HepG2 (cell line): ENCODE measurements at regions not wholly inside any gene's neighbourhood (a gene's known extent, or its start where the extent isn't known, plus 50 kb on each side); places are given as distances from the start of the nearest gene placed in this dataset.

Experiments
- ATAC-seq: fragments of 200-7000 bp; cut with Tn5 transposase; 3 replicates; pipeline ENCODE4 v1.9.1; 2020; ENCODE audit warnings: mild to moderate bottlenecking, moderate library complexity
- BruUV-seq: library from RNA; stranded (reverse); fragments of 400-500 nt; replicated peaks from 2 replicates; lab custom pipeline; 2021; lab: Mats Ljungman, UMichigan
- CTCF ChIA-PET: fragments of 300-600 bp; formaldehyde crosslinking; extraction: SDS; loops from one replicate; lab custom pipeline; 2021; ENCODE audit warnings: low total read pairs, inconsistent platforms, low intra/inter-chr PET ratio; lab: Yijun Ruan, JAX
- POLR2A ChIA-PET: fragments of 350-600 bp; sonication (Branson Sonifier 250); formaldehyde crosslinking; loops from one replicate; lab custom pipeline; 2020; ENCODE audit warnings: antibody characterized with exemption, inconsistent platforms; lab: Yijun Ruan, JAX
- DNase-seq: peaks from one replicate; pipeline ENCODE4 v3.0.0-alpha.2; 2015; ENCODE audit warnings: low spot score
- FAIRE-seq: peaks from 3 replicates; lab custom pipeline; 2011; peaks lifted over from hg19 to GRCh38; lab: Jason Lieb, UNC
- H2AFZ ChIP-seq: one replicate; pipeline ENCODE4 v1.6.1; 2011; ENCODE audit warnings: low read length, inconsistent platforms
- H3K27ac ChIP-seq: fragments of 300-600 bp; 3 replicates; pipeline ENCODE4 v1.8.0; 2011; ENCODE audit warnings: mixed run types, mild to moderate bottlenecking, mixed read lengths, low read length, inconsistent platforms; ENCODE audit not compliant: insufficient read depth; ENCODE audit errors: extremely low read length
- H3K27me3 ChIP-seq, 2 experiments: fragments of 200-600 bp in 1 of 2; 2 replicates in 1 of 2; 3 replicates in 1 of 2; pipeline versions ENCODE4 v1.6.0 to v1.8.0; 2011; ENCODE audit warnings: low read length in 2 of 2, mild to moderate bottlenecking in 2 of 2, moderate library complexity in 2 of 2, inconsistent platforms in 1 of 2; ENCODE audit not compliant: insufficient read depth in 2 of 2, control insufficient read depth in 1 of 2
- H3K36me3 ChIP-seq, 2 experiments: fragments of 200-600 bp in 1 of 2; replicated peaks in 1 of 2; 2 replicates in 1 of 2; 3 replicates in 1 of 2; pipeline versions ENCODE4 v1.5.1 to v1.8.0; 2011; ENCODE audit warnings: low read length in 2 of 2, inconsistent platforms in 1 of 2; ENCODE audit not compliant: insufficient read depth in 2 of 2, control insufficient read depth in 1 of 2
- H3K4me1 ChIP-seq: 2 replicates; pipeline ENCODE4 v1.5.1; 2012; ENCODE audit warnings: low read length, inconsistent platforms; ENCODE audit not compliant: insufficient read depth
- H3K4me2 ChIP-seq: 2 replicates; pipeline ENCODE4 v1.6.0; 2011; ENCODE audit warnings: low read depth, low read length, inconsistent platforms
- H3K4me3 ChIP-seq, 3 experiments: fragments of 200-600 bp in 1 of 3; sonication (generic), shearing (Covaris generic) in 1 of 3; replicated peaks in 1 of 3; 2 replicates each; pipeline ENCODE4 v1.5.1; 2011 to 2016; ENCODE audit warnings: low read length in 3 of 3, inconsistent platforms in 2 of 3, low read depth in 2 of 3, mild to moderate bottlenecking in 2 of 3, control low read depth in 1 of 3, mixed read lengths in 1 of 3; ENCODE audit not compliant: insufficient read depth in 1 of 3
- H3K79me2 ChIP-seq: one replicate; pipeline ENCODE4 v1.6.1; 2011; ENCODE audit warnings: low read length, inconsistent platforms; ENCODE audit not compliant: insufficient read depth
- H3K9ac ChIP-seq: 2 replicates; pipeline ENCODE4 v1.6.0; 2011; ENCODE audit warnings: mild to moderate bottlenecking, low read depth, low read length, inconsistent platforms; ENCODE audit not compliant: insufficient read depth
- H3K9me3 ChIP-seq: 2 replicates; pipeline ENCODE4 v1.5.1; 2012; ENCODE audit warnings: mild to moderate bottlenecking, low read length
- H4K20me1 ChIP-seq: 2 replicates; pipeline ENCODE4 v1.6.0; 2011; ENCODE audit warnings: inconsistent platforms, mild to moderate bottlenecking, low read length, moderate library complexity; ENCODE audit not compliant: insufficient read depth
- AGO1 ChIP-seq: fragments of 200-400 bp; formaldehyde crosslinking; IDR thresholded peaks from 2 replicates; pipeline ENCODE4 v1.6.1; 2017; ENCODE audit warnings: mild to moderate bottlenecking, low read depth, low read length, moderate library complexity; ENCODE audit not compliant: poor library complexity, severe bottlenecking
- ATF7 ChIP-seq, 2 experiments: fragments of 450-650 bp in 1 of 2; sonication (generic) in 1 of 2; formaldehyde crosslinking in 1 of 2; IDR thresholded peaks; 2 replicates each; pipeline versions ENCODE4 v1.4.0 to v1.6.1; 2016 to 2020; ENCODE audit warnings: antibody characterized with exemption in 1 of 2, mild to moderate bottlenecking in 1 of 2, missing genetic modification reagents in 1 of 2
- CBFB ChIP-seq: sonication (generic); formaldehyde crosslinking; IDR thresholded peaks from 2 replicates; pipeline ENCODE4 v1.4.0; 2020; ENCODE audit warnings: missing genetic modification reagents
- SUZ12 ChIP-seq: fragments of 150-350 bp; IDR thresholded peaks from 2 replicates; pipeline ENCODE4 v1.6.1; 2014; ENCODE audit warnings: low read depth, low read length
- ZGPAT ChIP-seq: IDR thresholded peaks from 2 replicates; pipeline ENCODE4 v1.6.1; 2016; ENCODE audit warnings: mild to moderate bottlenecking
- ZNF451 ChIP-seq: sonication (generic); formaldehyde crosslinking; IDR thresholded peaks from 2 replicates; pipeline ENCODE4 v1.5.0; 2020; ENCODE audit warnings: mild to moderate bottlenecking, missing genetic modification reagents
- ZNF792 ChIP-seq: IDR thresholded peaks from 2 replicates; pipeline ENCODE4 v1.6.1; 2016
- WGBS: methylation state at CpG from one replicate; pipeline ENCODE4 v1.1.6; 2017; ENCODE audit warnings: low lambda C conversion rate; 5-methylcytosine and 5-hydroxymethylcytosine counted together
- in situ Hi-C: cut with HindIII; loops from 2 replicates; pipeline ENCODE4 v1.10.0; 2017; ENCODE audit warnings: low pct_unique_long_range_greater_than_20kb; ENCODE audit not compliant: extremely low pct_ligation_motif_present
- intact Hi-C: fragments of 100-400 bp; cut with micrococcal nuclease; formaldehyde crosslinking; loops from one replicate; pipeline ENCODE4 v1.10.0; 2022; ENCODE audit not compliant: unreplicated experiment

DNA sequence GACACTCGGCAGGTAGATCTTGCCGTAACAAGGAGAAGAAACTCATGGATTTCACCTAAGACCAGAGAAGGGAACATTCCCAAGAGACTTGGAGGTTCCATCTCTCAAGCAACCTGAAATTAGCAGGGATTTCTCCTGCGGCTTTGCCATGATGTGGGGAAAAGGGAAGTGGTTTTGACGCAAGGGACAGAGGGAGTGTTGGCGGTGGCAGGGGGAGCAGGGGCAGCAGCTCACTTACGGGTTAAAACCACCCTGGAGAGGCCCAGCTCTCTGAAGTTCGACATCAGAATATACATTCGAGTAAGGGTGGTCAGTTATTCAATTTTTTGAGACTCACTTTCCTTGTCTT lies 76.1 kb upstream of the POMP start:
- H3K4me2 ChIP-seq, result no peak overlapping the region
- 0 out of 5 replicates have a peak, but pooled peaks cover 0 to 1% of the 10 kb centered on the region in 2 experiments for H3K27me3 ChIP-seq
- peaks cover 9% of the 10 kb centered on the region for H3K4me1 ChIP-seq
- no peak overlapping the region for H3K27ac ChIP-seq
- CTCF ChIA-PET, result no interaction called here
- POLR2A ChIA-PET, result no interaction called here
- 70% methylated on average over 8 of the region's 8 CpGs for WGBS
- H2AFZ ChIP-seq, result no peak overlapping the region
- no TSS peak for BruUV-seq
- DNase-seq, result no peak
- in situ Hi-C loops, result no loop called here
- H3K36me3 ChIP-seq, result no peaks in the 10 kb centered on the region
- no peak for FAIRE-seq
- intact Hi-C loops, result no loop called here
- TF ChIP-seq CBFB (no peak), ZNF451 (no peak)
- no peak overlapping the region for H3K4me3 ChIP-seq
- H3K79me2 ChIP-seq, result no peaks in the 10 kb centered on the region
- no peaks in the 10 kb centered on the region for H3K9me3 ChIP-seq
- no peak for ATAC-seq
- H3K9ac ChIP-seq, result no peak overlapping the region
- no peaks in the 10 kb centered on the region for H4K20me1 ChIP-seq

GRCh38 chr13:28582225-28582891 lies 76.6 kb upstream of the POMP start:
- ChIA-PET CTCF (no interaction called here), POLR2A (no interaction called here)
- H3K4me3 ChIP-seq, result no peak overlapping the region
- TF ChIP-seq ATF7 (IDR thresholded peaks at IDR 0.05), result 0 out of 2 replicates have a peak, but pooled peaks have one; percentile 13
- no peak for TF ChIP-seq ATF7 (CRISPR knock-in tag; IDR thresholded peaks at IDR 0.05)
- TF ChIP-seq ZNF792 (CRISPR knock-in tag), result no peak
- no peak for TF ChIP-seq AGO1
- TF ChIP-seq ZGPAT (CRISPR knock-in tag), result no peak
- TF ChIP-seq SUZ12, result no peak
- peaks cover 9% of the 10 kb centered on the region for H3K4me1 ChIP-seq
- H2AFZ ChIP-seq, result no peak overlapping the region
- no peaks in the 10 kb centered on the region for H3K36me3 ChIP-seq
- H3K79me2 ChIP-seq, result no peaks in the 10 kb centered on the region
- H3K27me3 ChIP-seq, result 0 out of 5 replicates have a peak, but pooled peaks cover 0 to 1% of the 10 kb centered on the region in 2 experiments
- H3K9ac ChIP-seq, result no peak overlapping the region
- no peaks in the 10 kb centered on the region for H4K20me1 ChIP-seq
- in situ Hi-C loops (no loop called here), intact Hi-C loops (no loop called here)
- no peak for DNase-seq
- 4% methylated on average over 6 of the region's 9 CpGs for WGBS
- H3K27ac ChIP-seq, result no peak overlapping the region
- no peak for FAIRE-seq
- BruUV-seq, result no TSS peak
- H3K4me2 ChIP-seq, result no peak overlapping the region; the same call in 1 of the 2 replicates
- peak; percentile 56; the same call in 2 of the 3 replicates for ATAC-seq
- H3K9me3 ChIP-seq, result no peaks in the 10 kb centered on the region
